KBM-7 (cell line): ENCODE measurements at regions not wholly inside any gene's neighbourhood (a gene's known extent, or its start where the extent isn't known, plus 50 kb on each side); places are given as distances from the start of the nearest gene placed in this dataset.
"Not testable (repeated sequence)": the region's sequence is repeated elsewhere in the genome, so short reads cannot be mapped to it uniquely, and the experiment has no call there.

Experiments
- DNase-seq: peaks from one replicate; pipeline ENCODE4 v3.0.0-alpha.2; 2015
- in situ Hi-C: fragments of 300-500 bp; cut with MboI; formaldehyde crosslinking; loops from 2 replicates; pipeline ENCODE4 v1.14.3; 2020; ENCODE audit warnings: low sequenced_read_pairs, low pct_unique_long_range_greater_than_20kb, mixed read lengths

GRCh38 chr15:32342772-32343199 lies 60.3 kb downstream of the GOLGA8K start:
- DNase-seq, result peak; percentile 56
- in situ Hi-C loops, result not testable (repeated sequence)

GRCh38 chr15:32342268-32342667 lies 60.8 kb downstream of the GOLGA8K start:
- in situ Hi-C loops, result not testable (repeated sequence)
- DNase-seq, result peak; percentile 3

- DNase-seq, in situ Hi-C loops: not testable (repeated sequence)
Measured at GRCh38 chr15:32341530-32341929, 61.6 kb downstream of the GOLGA8K start.

GRCh38 chr15:32336804-32337203 lies 66.3 kb downstream of the GOLGA8K start:
- in situ Hi-C loops, DNase-seq: not testable (repeated sequence)

- in situ Hi-C loops, DNase-seq: not testable (repeated sequence)
Measured at GRCh38 chr15:32323353-32323752, 79.7 kb downstream of the GOLGA8K start.

- DNase-seq, in situ Hi-C loops: not testable (repeated sequence)
Measured at GRCh38 chr15:32319247-32319646, 83.8 kb downstream of the GOLGA8K start.

GRCh38 chr15:32316482-32316881 lies 86.6 kb downstream of the GOLGA8K start:
- in situ Hi-C loops, DNase-seq: not testable (repeated sequence)

- DNase-seq, in situ Hi-C loops: not testable (repeated sequence)
Measured at GRCh38 chr15:32315079-32315939, 87.8 kb downstream of the GOLGA8K start.

- DNase-seq, in situ Hi-C loops: not testable (repeated sequence)
Measured at GRCh38 chr15:32313446-32314209, 89.5 kb downstream of the GOLGA8K start.

GRCh38 chr15:32312721-32313120 lies 90.4 kb downstream of the GOLGA8K start:
- DNase-seq, in situ Hi-C loops: not testable (repeated sequence)

- DNase-seq, in situ Hi-C loops: not testable (repeated sequence)
Measured at GRCh38 chr15:32307592-32307991, 95.5 kb downstream of the GOLGA8K start.

GRCh38 chr15:32276200-32276830 lies 126.8 kb downstream of the GOLGA8K start:
- DNase-seq, in situ Hi-C loops: not testable (repeated sequence)

GRCh38 chr15:32253958-32254357 lies 149.1 kb downstream of the GOLGA8K start:
- in situ Hi-C loops, DNase-seq: not testable (repeated sequence)

GRCh38 chr15:32249207-32249606 lies 153.9 kb downstream of the GOLGA8K start:
- DNase-seq, in situ Hi-C loops: not testable (repeated sequence)

- in situ Hi-C loops, DNase-seq: not testable (repeated sequence)
Measured at GRCh38 chr15:32243727-32244126, 159.4 kb downstream of the GOLGA8K start.

- DNase-seq, in situ Hi-C loops: not testable (repeated sequence)
Measured at GRCh38 chr15:32242780-32243528, 160.1 kb downstream of the GOLGA8K start.

- in situ Hi-C loops, result not testable (repeated sequence)
Measured at GRCh38 chr15:32227410-32228114, 175.5 kb downstream of the GOLGA8K start.

GRCh38 chr15:32222716-32223115 lies 180.4 kb downstream of the GOLGA8K start:
- no peak for DNase-seq
- in situ Hi-C loops, result no loop called here

More at GRCh38 chr15:32227410-32228114, 175.5 kb downstream of the GOLGA8K start:
- DNase-seq, result not testable (repeated sequence)
